Vagina (tissue), 2 donors: ENCODE measurements at regions not wholly inside any gene's neighbourhood (a gene's known extent, or its start where the extent isn't known, plus 50 kb on each side); places are given as distances from the start of the nearest gene placed in this dataset.

Experiments
- POLR2A ChIP-seq, 2 donors: fragments of 450-650 bp; IDR thresholded peaks; one replicate each; pipeline ENCODE4 v1.6.1; 2017; ENCODE audit warnings: antibody characterized with exemption in 2 of 2, mild to moderate bottlenecking in 2 of 2, moderate library complexity in 2 of 2
- TF ChIP-seq, protein P1 (sequence below), 3 experiments: fragments of 450-650 bp in 2 of 3; fragments of 200-600 bp in 1 of 3; sonication (generic) in 1 of 3; IDR thresholded peaks; one replicate each; pipeline ENCODE4 v1.5.1; 2017 to 2019; ENCODE audit warnings: antibody characterized with exemption in 3 of 3, mild to moderate bottlenecking in 2 of 3, moderate library complexity in 2 of 3

DNA sequence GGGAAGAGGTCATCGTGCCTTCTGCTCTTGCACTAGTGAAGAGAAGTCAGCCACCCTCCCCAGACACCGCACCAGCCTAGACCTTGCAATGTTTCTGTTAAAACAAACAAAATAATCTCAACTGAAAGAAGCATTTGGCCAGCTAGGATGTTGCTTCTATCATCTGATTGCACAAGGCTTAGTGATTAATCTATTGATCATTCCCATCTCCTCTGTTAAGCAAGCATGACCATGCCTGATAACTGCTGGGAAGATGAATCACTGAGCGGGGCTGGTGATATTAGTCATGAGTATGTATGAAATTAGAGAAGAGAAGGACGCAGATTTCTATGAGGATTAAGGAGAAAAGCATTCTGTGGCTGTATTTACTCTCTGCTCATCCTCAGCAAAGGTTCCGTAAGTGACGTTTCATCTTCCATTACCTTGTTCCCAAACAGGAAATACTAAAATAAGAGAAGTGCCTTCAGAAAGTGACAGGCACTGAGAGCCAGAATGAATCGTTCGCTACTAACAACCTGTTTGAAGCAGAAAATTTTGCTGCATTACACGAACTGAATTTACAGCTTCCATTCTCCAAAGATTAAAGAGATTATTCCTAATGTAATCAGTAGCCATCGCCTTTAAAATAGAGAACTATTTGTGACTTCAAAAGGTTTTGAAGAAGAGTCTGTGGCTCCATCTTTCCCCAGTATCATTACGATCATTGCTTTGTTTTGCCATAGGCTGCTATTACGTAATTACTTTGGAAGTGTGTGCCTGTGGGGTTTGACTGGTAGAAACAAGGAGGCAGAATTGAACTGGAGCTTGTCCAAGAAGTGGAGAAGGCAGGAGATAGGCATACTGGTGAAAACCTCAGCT lies 219.1 kb downstream of the MED10 start:
- TF ChIP-seq, protein P1, sequence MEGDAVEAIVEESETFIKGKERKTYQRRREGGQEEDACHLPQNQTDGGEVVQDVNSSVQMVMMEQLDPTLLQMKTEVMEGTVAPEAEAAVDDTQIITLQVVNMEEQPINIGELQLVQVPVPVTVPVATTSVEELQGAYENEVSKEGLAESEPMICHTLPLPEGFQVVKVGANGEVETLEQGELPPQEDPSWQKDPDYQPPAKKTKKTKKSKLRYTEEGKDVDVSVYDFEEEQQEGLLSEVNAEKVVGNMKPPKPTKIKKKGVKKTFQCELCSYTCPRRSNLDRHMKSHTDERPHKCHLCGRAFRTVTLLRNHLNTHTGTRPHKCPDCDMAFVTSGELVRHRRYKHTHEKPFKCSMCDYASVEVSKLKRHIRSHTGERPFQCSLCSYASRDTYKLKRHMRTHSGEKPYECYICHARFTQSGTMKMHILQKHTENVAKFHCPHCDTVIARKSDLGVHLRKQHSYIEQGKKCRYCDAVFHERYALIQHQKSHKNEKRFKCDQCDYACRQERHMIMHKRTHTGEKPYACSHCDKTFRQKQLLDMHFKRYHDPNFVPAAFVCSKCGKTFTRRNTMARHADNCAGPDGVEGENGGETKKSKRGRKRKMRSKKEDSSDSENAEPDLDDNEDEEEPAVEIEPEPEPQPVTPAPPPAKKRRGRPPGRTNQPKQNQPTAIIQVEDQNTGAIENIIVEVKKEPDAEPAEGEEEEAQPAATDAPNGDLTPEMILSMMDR (IDR thresholded peaks at IDR 0.05): no peak
- no peak for TF ChIP-seq POLR2A (IDR thresholded peaks at IDR 0.05)
